ENCODE measurements at regions not wholly inside any gene's neighbourhood (a gene's known extent, or its start where the extent isn't known, plus 50 kb on each side); places are given as distances from the start of the nearest gene placed in this dataset.

DNA sequence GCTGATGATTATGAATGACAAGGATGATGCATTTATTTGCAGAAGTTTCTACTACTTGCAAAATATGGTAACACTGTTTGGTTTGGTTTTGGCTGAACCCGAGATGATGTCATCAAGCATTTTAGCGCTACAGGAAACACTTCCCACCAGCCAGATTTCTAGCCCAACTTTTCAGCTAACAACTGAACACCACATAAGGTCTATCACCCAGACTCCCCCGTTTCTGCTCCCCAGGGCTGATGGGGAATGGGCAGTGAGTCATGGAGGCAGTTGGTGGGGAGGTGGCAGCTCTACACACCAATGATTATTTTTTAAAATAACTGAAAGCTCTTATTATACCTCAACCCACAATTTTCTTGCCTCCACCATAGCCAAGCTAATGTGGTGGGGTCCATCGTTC lies 302.9 kb downstream of the CEMIP2 start:
- TF ChIP-seq, protein P1, sequence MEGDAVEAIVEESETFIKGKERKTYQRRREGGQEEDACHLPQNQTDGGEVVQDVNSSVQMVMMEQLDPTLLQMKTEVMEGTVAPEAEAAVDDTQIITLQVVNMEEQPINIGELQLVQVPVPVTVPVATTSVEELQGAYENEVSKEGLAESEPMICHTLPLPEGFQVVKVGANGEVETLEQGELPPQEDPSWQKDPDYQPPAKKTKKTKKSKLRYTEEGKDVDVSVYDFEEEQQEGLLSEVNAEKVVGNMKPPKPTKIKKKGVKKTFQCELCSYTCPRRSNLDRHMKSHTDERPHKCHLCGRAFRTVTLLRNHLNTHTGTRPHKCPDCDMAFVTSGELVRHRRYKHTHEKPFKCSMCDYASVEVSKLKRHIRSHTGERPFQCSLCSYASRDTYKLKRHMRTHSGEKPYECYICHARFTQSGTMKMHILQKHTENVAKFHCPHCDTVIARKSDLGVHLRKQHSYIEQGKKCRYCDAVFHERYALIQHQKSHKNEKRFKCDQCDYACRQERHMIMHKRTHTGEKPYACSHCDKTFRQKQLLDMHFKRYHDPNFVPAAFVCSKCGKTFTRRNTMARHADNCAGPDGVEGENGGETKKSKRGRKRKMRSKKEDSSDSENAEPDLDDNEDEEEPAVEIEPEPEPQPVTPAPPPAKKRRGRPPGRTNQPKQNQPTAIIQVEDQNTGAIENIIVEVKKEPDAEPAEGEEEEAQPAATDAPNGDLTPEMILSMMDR (IDR thresholded peaks at IDR 0.05): no peak
- no peak for TF ChIP-seq POLR2A (IDR thresholded peaks at IDR 0.05)
- no peak for TF ChIP-seq EP300 (IDR thresholded peaks at IDR 0.05)

Measured in tibial nerve (tissue), 4 donors.